GM23338 (cell line): ENCODE measurements at regions not wholly inside any gene's neighbourhood (a gene's known extent, or its start where the extent isn't known, plus 50 kb on each side); places are given as distances from the start of the nearest gene placed in this dataset.

ENCODE experiments used
- ATAC-seq: fragments of 200-7000 bp; cut with Tn5 transposase; 3 replicates; pipeline ENCODE4 v1.9.1; 2020
- DNase-seq: peaks from one replicate; pipeline ENCODE4 v3.0.0-alpha.2; 2015; ENCODE audit warnings: low spot score
- H2AFZ ChIP-seq: fragments of 200-600 bp; sonication (generic); 2 replicates; pipeline ENCODE4 v1.8.0; 2016; ENCODE audit warnings: antibody characterized with exemption, mild to moderate bottlenecking, moderate library complexity
- H3F3A ChIP-seq: fragments of 200-600 bp; sonication (generic); replicated peaks from 2 replicates; pipeline ENCODE4 v1.8.0; 2017; ENCODE audit warnings: antibody characterized with exemption, mixed run types, low read depth
- H3K27ac ChIP-seq: fragments of 200-600 bp; sonication (generic); 2 replicates; pipeline ENCODE4 v1.6.1; 2016; ENCODE audit warnings: low read depth
- H3K27me3 ChIP-seq: fragments of 200-600 bp; sonication (generic); 2 replicates; pipeline ENCODE4 v1.8.0; 2016; ENCODE audit warnings: mild to moderate bottlenecking, mixed run types, moderate library complexity; ENCODE audit not compliant: insufficient read depth
- H3K36me3 ChIP-seq: fragments of 200-600 bp; sonication (generic); 2 replicates; pipeline ENCODE4 v1.8.0; 2016; ENCODE audit warnings: mild to moderate bottlenecking; ENCODE audit not compliant: insufficient read depth
- H3K4me1 ChIP-seq: fragments of 200-600 bp; sonication (generic); 2 replicates; pipeline ENCODE4 v1.8.0; 2016; ENCODE audit warnings: mild to moderate bottlenecking, moderate library complexity; ENCODE audit not compliant: insufficient read depth
- H3K4me2 ChIP-seq: fragments of 200-600 bp; sonication (generic); 2 replicates; pipeline ENCODE4 v1.7.1; 2017; ENCODE audit warnings: mixed run types
- H3K4me3 ChIP-seq: fragments of 200-600 bp; sonication (generic); 2 replicates; pipeline ENCODE4 v1.6.1; 2016; ENCODE audit warnings: mixed run types
- H3K79me2 ChIP-seq: fragments of 200-600 bp; sonication (generic); replicated peaks from 2 replicates; pipeline ENCODE4 v1.8.0; 2017; ENCODE audit warnings: mild to moderate bottlenecking; ENCODE audit not compliant: insufficient read depth
- H3K9me2 ChIP-seq: fragments of 200-600 bp; sonication (generic); 2 replicates; pipeline ENCODE4 v1.8.0; 2017; ENCODE audit not compliant: insufficient read depth
- H4K20me1 ChIP-seq: fragments of 200-600 bp; sonication (generic); replicated peaks from 2 replicates; pipeline ENCODE4 v1.8.0; 2017; ENCODE audit warnings: mild to moderate bottlenecking; ENCODE audit not compliant: insufficient read depth
- H3K27ac Mint-ChIP-seq: 2 replicates; pipeline ENCODE4 v1.8.0; 2020; ENCODE audit warnings: inconsistent platforms, mild to moderate bottlenecking, moderate library complexity, mixed read lengths
- H3K27me3 Mint-ChIP-seq: 3 replicates; pipeline ENCODE4 v1.8.0; 2022; ENCODE audit warnings: low read depth, mild to moderate bottlenecking, moderate library complexity, mixed read lengths, inconsistent platforms; ENCODE audit not compliant: insufficient read depth, poor library complexity
- H3K36me3 Mint-ChIP-seq: 3 replicates; pipeline ENCODE4 v1.8.0; 2021; ENCODE audit warnings: low read depth, mild to moderate bottlenecking, inconsistent platforms, moderate library complexity, mixed read lengths
- H3K4me1 Mint-ChIP-seq: 3 replicates; pipeline ENCODE4 v1.8.0; 2020; ENCODE audit warnings: mild to moderate bottlenecking, inconsistent platforms, mixed read lengths
- H3K4me3 Mint-ChIP-seq: 3 replicates; pipeline ENCODE4 v1.8.0; 2021; ENCODE audit warnings: moderate library complexity, mild to moderate bottlenecking, inconsistent platforms, mixed read lengths
- H3K9me3 Mint-ChIP-seq: 3 replicates; pipeline ENCODE4 v1.8.0; 2020; ENCODE audit warnings: moderate library complexity, mild to moderate bottlenecking, inconsistent platforms, mixed read lengths
- CREB1 ChIP-seq: fragments of 250-450 bp; sonication (Bioruptor Pico); IDR thresholded peaks from 2 replicates; pipeline ENCODE4 v1.5.0; 2020; ENCODE audit warnings: low read depth, mild to moderate bottlenecking, moderate library complexity
- CTCF ChIP-seq, 2 experiments: fragments of 200-600 bp in 1 of 2; sonication (generic) in 1 of 2; conservative IDR thresholded peaks; 2 replicates each; pipeline versions ENCODE4 v1.5.1 to v1.6.1; 2016 to 2017; ENCODE audit warnings: antibody characterized with exemption in 2 of 2, low read depth in 2 of 2, mild to moderate bottlenecking in 2 of 2, moderate library complexity in 1 of 2
- ETS1 ChIP-seq: IDR thresholded peaks from 2 replicates; pipeline ENCODE4 v1.6.1; 2016; ENCODE audit warnings: antibody characterized with exemption
- EZH2 ChIP-seq: fragments of 200-600 bp; sonication (generic); IDR thresholded peaks from one replicate; pipeline ENCODE4 v1.8.0; 2017; ENCODE audit warnings: antibody characterized with exemption, mild to moderate bottlenecking, low read depth; ENCODE audit not compliant: unreplicated experiment
- EZH2phosphoT487 ChIP-seq: fragments of 200-600 bp; sonication (generic); IDR thresholded peaks from one replicate; pipeline ENCODE4 v1.8.1; 2018; ENCODE audit warnings: antibody characterized with exemption; ENCODE audit not compliant: unreplicated experiment
- JUNB ChIP-seq: IDR thresholded peaks from one replicate; pipeline ENCODE4 v1.6.1; 2016; ENCODE audit warnings: antibody characterized with exemption; ENCODE audit not compliant: unreplicated experiment
- NANOG ChIP-seq: IDR thresholded peaks from 2 replicates; pipeline ENCODE4 v1.6.1; 2016; ENCODE audit warnings: antibody characterized with exemption, borderline replicate concordance
- POLR2AphosphoS5 ChIP-seq: IDR thresholded peaks from 2 replicates; pipeline ENCODE4 v1.6.1; 2016; ENCODE audit warnings: antibody characterized with exemption, low read depth
- REST ChIP-seq: IDR thresholded peaks from one replicate; pipeline ENCODE4 v1.6.1; 2018; ENCODE audit warnings: antibody characterized with exemption; ENCODE audit not compliant: unreplicated experiment
- STAT1 ChIP-seq: IDR thresholded peaks from one replicate; pipeline ENCODE4 v1.6.1; 2016; ENCODE audit warnings: antibody characterized with exemption; ENCODE audit not compliant: unreplicated experiment
- ZNF114 ChIP-seq: fragments of 250-450 bp; sonication (Bioruptor Pico); IDR thresholded peaks from 2 replicates; pipeline ENCODE4 v1.5.0; 2020; ENCODE audit warnings: mild to moderate bottlenecking, moderate library complexity
- ZNF331 ChIP-seq: fragments of 250-450 bp; sonication (Bioruptor Pico); IDR thresholded peaks from 2 replicates; pipeline ENCODE4 v1.5.0; 2020; ENCODE audit warnings: low read depth, mild to moderate bottlenecking, moderate library complexity
- ZNF462 ChIP-seq: fragments of 250-450 bp; sonication (Bioruptor Pico); IDR thresholded peaks from 2 replicates; pipeline ENCODE4 v1.5.0; 2020; ENCODE audit warnings: mild to moderate bottlenecking, moderate library complexity

DNA sequence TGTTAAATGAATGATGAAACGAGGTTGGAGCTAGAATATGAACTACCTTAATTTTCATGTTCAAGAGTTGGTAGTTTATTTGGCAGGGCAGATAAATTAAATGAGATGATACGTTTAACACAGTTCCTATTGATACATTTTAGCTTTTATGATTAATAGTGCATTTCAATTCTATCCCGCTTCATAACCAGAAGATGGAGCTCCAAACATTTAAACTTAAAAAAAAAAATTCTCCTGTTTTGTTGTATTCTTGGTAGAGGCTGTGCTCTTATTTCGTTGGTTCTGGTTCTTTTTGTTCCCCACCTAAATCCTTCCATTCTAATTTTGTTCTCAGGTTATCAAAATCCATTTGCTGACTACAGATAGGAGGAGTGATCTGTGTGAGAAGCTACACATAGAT is 71.8 kb upstream of the PTPN13 start:
- no peak for TF ChIP-seq ZNF462 (CRISPR knock-in tag)
- no peak for TF ChIP-seq ZNF114
- no peak for TF ChIP-seq ZNF331 (CRISPR knock-in tag)
- no peak for TF ChIP-seq CREB1
- TF ChIP-seq ETS1: no peak
- TF ChIP-seq POLR2AphosphoS5: no peak
- no peak for TF ChIP-seq EZH2phosphoT487
- no peak for TF ChIP-seq EZH2
- no peak for TF ChIP-seq REST
- TF ChIP-seq CTCF (conservative IDR thresholded peaks at IDR 0.05; ENCODE audit: low read depth in 2 of 2): no peak; a peak in 2 of 4 replicates
- no peak for TF ChIP-seq JUNB
- TF ChIP-seq NANOG: no peak
- TF ChIP-seq STAT1: no peak
- Mint-ChIP-seq H3K4me1 (no peaks in the 10 kb centered on the region), H3K4me3 (no peak overlapping the region), H3K27me3 (no peaks in the 10 kb centered on the region), H3K36me3 (peaks cover 51% of the 10 kb centered on the region), H3K27ac (no peak overlapping the region), H3K9me3 (peaks cover 54% of the 10 kb centered on the region)
- no peak overlapping the region for H3K4me3 ChIP-seq
- no peaks in the 10 kb centered on the region for H3F3A ChIP-seq
- H3K27me3 ChIP-seq: no peaks in the 10 kb centered on the region
- H4K20me1 ChIP-seq: no peaks in the 10 kb centered on the region
- ATAC-seq (no peak), DNase-seq (no peak)
- H3K36me3 ChIP-seq: 0 out of 2 replicates have a peak, but pooled peaks cover 5% of the 10 kb centered on the region
- H3K27ac ChIP-seq: no peak overlapping the region
- H3K79me2 ChIP-seq: no peaks in the 10 kb centered on the region
- no peaks in the 10 kb centered on the region for H3K9me2 ChIP-seq
- no peak overlapping the region for H3K4me2 ChIP-seq
- H2AFZ ChIP-seq: no peak overlapping the region
- H3K4me1 ChIP-seq: no peaks in the 10 kb centered on the region
